D721Med (cell line): ENCODE measurements at regions not wholly inside any gene's neighbourhood (a gene's known extent, or its start where the extent isn't known, plus 50 kb on each side); places are given as distances from the start of the nearest gene placed in this dataset.

Experiments
- DNase-seq: peaks from one replicate; pipeline ENCODE4 v3.0.0; 2011; ENCODE audit warnings: low spot score; ENCODE audit not compliant: insufficient read length
- FAIRE-seq: peaks from 2 replicates; lab custom pipeline; 2011; peaks lifted over from hg19 to GRCh38; lab: Jason Lieb, UNC
- TF ChIP-seq, protein P1 (sequence below): IDR thresholded peaks from 2 replicates; pipeline ENCODE4 v1.5.1; 2012; ENCODE audit warnings: mild to moderate bottlenecking, control low read depth; ENCODE audit not compliant: insufficient read depth; ENCODE audit errors: missing control alignments

DNA sequence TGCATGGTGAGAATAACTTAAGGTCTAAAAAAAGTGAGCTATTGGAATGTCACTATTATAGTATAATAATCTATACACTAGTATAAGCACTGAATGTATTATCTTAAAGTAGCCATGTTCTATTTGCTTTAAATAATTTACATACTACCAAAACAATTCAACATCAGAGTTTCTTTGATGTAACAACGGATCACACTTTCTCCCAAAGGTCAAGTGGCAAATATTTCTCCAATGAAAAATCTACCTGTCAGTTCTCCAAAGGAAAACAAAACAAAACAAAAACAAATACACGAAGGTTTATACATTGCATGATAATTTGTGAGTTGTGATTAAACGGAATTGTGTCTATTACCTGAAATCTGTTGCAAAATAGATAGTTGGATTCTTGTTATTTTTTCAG, 581.4 kb downstream of the USP25 start:
- TF ChIP-seq, protein P1, sequence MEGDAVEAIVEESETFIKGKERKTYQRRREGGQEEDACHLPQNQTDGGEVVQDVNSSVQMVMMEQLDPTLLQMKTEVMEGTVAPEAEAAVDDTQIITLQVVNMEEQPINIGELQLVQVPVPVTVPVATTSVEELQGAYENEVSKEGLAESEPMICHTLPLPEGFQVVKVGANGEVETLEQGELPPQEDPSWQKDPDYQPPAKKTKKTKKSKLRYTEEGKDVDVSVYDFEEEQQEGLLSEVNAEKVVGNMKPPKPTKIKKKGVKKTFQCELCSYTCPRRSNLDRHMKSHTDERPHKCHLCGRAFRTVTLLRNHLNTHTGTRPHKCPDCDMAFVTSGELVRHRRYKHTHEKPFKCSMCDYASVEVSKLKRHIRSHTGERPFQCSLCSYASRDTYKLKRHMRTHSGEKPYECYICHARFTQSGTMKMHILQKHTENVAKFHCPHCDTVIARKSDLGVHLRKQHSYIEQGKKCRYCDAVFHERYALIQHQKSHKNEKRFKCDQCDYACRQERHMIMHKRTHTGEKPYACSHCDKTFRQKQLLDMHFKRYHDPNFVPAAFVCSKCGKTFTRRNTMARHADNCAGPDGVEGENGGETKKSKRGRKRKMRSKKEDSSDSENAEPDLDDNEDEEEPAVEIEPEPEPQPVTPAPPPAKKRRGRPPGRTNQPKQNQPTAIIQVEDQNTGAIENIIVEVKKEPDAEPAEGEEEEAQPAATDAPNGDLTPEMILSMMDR, result no peak
- FAIRE-seq, result no peak
- no peak for DNase-seq

DNA sequence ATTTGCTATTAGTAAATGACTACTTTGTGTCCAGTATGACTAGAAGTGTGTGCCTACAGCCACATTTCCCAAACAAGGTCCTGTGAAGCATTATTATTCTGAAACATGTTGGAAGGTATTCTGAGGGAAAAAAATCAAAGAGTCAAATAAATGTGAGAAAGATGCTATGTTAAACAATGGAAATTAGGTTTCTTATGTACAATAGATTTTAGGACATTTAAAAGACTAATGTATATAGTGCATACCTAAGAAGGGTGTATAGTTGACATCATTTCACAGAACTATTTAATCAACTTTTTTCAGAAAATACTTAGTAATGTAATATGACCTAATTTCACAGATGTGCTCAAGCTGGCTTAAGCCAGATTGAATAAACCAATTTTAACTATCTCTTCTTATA, 582.5 kb downstream of the USP25 start:
- TF ChIP-seq, protein P1, result no peak
- FAIRE-seq (no peak), DNase-seq (no peak)

DNA sequence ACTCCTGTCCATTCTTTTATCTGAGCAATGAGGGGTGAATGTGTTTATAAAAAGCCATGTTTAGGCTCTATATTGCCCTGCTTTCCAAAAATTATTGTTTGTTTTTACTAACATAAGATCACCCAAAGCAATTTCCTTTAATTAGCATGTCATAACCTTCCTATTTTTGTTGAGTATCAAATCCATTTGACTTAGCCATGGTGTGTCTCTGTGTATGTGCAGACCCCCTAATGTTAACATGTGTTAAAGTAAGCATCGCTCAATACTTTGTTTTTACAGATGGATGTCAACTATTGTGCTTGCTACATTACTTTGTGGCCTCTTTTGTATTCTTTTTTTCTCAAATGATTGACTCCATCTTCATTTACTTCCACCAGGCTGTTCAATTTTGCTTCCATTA, 585.4 kb downstream of the USP25 start:
- TF ChIP-seq, protein P1, result no peak
- DNase-seq, result no peak
- FAIRE-seq, result no peak

DNA sequence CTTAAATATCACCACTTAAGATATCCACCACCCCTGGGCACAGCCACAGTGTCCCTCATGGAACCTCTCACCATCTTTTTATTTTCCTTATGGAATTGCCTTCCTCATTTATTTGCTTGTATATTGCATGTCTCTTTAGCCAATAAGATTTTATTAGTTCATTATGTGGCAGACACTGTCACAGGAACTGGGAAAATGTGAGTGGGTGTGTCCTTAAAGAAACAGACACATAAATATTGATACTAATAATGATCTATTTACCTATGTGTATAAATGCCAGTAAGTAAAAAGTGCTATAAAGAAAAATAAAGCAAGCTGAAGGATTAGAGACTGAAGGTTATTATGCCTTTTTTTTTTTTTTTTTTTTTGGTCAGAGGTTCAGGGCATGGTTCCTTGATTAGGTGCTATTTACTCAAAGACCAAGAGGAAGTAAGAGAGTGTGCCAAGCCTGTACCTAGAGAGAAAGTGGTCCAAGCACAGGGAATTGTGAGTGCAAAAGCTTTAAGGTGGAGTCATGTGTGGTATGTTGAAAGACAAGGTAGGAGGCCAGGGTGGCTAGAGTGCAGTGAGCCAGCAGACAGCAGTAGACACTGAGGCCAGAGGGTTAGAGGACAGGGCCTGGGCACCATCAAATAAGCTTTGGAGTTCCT, 589.0 kb downstream of the USP25 start:
- FAIRE-seq (no peak), DNase-seq (no peak)
- TF ChIP-seq, protein P1, result no peak

DNA sequence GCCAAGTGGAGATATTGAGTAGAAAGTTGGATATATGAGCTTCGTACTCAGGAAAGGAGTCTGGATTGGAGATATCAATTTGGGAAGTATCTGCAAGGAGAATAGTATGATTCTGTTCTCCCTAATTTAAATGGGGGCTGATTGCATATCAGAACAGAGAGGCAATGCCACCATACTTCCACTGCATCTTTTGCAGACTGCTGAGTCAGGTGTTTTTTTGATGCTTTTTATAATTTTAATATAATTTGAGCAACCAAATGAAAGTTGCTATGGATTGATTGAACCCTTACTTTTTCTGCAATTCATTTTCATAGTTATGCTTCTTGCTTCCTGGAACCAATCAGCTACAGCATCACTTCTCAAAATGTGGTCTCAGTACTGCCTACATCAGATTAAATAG, 590.3 kb downstream of the USP25 start:
- no peak for DNase-seq

DNA sequence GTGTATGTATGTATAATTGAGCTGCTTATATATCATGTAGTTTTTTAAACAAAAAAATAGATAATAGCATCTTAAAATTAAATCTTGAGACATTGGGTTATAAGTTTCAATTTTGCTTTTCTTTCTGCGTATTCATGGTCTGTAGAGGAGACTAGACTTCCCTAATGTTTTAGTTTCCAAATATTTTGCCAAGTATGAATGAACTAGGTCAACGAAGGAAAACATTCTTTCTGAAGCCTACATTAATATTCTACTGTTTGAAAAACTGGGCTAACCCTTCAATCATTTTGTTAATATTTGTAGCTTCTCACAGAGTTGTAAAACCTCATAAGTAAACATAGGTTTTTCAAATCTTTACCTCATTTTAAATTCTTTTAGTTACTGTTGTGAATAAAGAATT, 592.7 kb downstream of the USP25 start:
- FAIRE-seq (no peak), DNase-seq (no peak)
- TF ChIP-seq, protein P1, result no peak

More for the DNA sequence above, 590.3 kb downstream of the USP25 start:
- FAIRE-seq, result no peak
- TF ChIP-seq, protein P1, result no peak

DNA sequence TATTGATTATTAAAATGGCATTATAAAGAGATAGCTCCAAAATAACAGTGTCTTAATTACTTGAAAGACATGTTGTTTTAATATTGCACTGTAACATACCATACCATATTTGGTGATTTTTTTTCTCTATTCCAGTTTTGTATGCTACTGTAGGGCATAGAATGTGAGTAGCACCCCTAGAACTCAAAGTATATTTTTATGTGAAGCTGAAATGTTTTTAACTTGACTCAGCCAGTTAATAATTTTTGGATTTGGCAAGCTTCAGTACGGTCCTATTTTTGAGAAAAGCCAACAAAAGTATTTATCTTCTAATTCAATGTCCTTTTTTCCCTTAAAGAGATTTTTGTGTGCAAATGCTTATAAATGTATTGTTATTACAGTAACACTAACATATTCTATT, 593.8 kb downstream of the USP25 start:
- no peak for DNase-seq
- no peak for FAIRE-seq
- TF ChIP-seq, protein P1, result no peak
